ENCODE measurements at regions not wholly inside any gene's neighbourhood (a gene's known extent, or its start where the extent isn't known, plus 50 kb on each side); places are given as distances from the start of the nearest gene placed in this dataset.

GRCh38 chr9:22265038-22265437 lies 181.6 kb upstream of the DMRTA1 start:
- TF ChIP-seq CTCF (conservative IDR thresholded peaks at IDR 0.05) (no peak), EZH2 (IDR thresholded peaks at IDR 0.05; ENCODE audit: low read depth) (no peak)

All from PC-9 (cell line).